ENCODE measurements at regions not wholly inside any gene's neighbourhood (a gene's known extent, or its start where the extent isn't known, plus 50 kb on each side); places are given as distances from the start of the nearest gene placed in this dataset.

DNA sequence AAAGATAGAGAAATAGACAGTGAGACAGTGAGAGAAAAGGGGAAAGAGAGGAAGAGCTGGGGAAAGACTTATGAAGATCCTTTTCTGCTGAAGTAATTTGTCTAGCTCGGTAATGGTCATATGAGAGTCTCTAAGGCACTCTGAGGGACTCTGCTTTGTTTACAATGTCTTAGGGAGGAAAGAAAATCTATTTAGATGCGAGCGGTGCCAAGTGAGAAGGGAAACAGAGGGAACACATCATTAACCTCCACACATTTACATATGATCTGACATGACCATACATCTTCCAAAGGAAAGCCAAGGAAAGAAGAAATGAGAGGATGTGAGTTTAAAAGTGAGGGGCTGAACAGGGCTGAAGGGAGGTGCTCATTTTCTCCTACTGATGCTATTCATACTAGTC, 862.3 kb upstream of the CITED2 start:
- H3K9me3 ChIP-seq = peaks cover 0 to 23% (median 2%) of the 10 kb centered on the region in 12 donors
- DNase-seq (no peak), ATAC-seq (no peak)
- intact Hi-C loops (cut with DNase I) = no loop called here
- WGBS, 4 donors = 73 to 80% (median 76%) methylated on average over 3 of the region's 3 CpGs
- H3K36me3 ChIP-seq = no peaks in the 10 kb centered on the region
- no peak overlapping the region for H3K4me3 ChIP-seq
- TF ChIP-seq POLR2A (IDR thresholded peaks at IDR 0.05) = no peak
- TF ChIP-seq, protein P1, sequence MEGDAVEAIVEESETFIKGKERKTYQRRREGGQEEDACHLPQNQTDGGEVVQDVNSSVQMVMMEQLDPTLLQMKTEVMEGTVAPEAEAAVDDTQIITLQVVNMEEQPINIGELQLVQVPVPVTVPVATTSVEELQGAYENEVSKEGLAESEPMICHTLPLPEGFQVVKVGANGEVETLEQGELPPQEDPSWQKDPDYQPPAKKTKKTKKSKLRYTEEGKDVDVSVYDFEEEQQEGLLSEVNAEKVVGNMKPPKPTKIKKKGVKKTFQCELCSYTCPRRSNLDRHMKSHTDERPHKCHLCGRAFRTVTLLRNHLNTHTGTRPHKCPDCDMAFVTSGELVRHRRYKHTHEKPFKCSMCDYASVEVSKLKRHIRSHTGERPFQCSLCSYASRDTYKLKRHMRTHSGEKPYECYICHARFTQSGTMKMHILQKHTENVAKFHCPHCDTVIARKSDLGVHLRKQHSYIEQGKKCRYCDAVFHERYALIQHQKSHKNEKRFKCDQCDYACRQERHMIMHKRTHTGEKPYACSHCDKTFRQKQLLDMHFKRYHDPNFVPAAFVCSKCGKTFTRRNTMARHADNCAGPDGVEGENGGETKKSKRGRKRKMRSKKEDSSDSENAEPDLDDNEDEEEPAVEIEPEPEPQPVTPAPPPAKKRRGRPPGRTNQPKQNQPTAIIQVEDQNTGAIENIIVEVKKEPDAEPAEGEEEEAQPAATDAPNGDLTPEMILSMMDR (IDR thresholded peaks at IDR 0.05) = no peak
- H3K4me1 ChIP-seq = no peaks in the 10 kb centered on the region
- H3K27ac ChIP-seq = no peak overlapping the region
- no peaks in the 10 kb centered on the region for H3K27me3 ChIP-seq

DNA sequence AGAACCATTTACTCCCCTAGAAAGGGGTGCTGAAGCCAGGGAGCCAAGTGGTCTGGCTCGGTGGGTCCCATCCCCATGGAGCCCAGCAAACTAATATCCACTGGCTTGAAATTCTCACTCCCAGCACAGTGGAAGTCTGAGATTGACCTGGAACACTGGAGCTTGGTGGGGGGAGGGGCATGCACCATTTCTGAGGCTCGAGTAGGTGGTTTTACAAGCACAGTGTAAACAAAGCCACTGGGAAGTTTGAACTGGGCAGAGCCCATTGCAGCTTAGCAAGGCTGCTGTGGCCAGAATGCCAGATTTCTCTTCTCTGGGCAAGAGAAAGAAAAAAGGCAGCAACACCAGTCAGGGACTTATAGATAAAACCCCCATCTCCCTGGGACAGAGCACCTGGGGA, 855.8 kb upstream of the CITED2 start:
- no peak overlapping the region for H3K4me3 ChIP-seq
- DNase-seq = no peak
- H3K4me1 ChIP-seq = peaks cover 0 to 6% (median 0%) of the 10 kb centered on the region in 12 donors
- H3K27me3 ChIP-seq = no peaks in the 10 kb centered on the region
- peaks cover 0 to 23% (median 2%) of the 10 kb centered on the region in 12 donors for H3K9me3 ChIP-seq
- H3K27ac ChIP-seq = no peak overlapping the region
- TF ChIP-seq, protein P1 (IDR thresholded peaks at IDR 0.05) = no peak
- TF ChIP-seq POLR2A (IDR thresholded peaks at IDR 0.05) = no peak
- H3K36me3 ChIP-seq = no peaks in the 10 kb centered on the region
- WGBS, 4 donors = 85 to 94% (median 91%) methylated on average over 2 of the region's 2 CpGs
- no peak for ATAC-seq
- intact Hi-C loops (cut with DNase I) = no loop called here

DNA sequence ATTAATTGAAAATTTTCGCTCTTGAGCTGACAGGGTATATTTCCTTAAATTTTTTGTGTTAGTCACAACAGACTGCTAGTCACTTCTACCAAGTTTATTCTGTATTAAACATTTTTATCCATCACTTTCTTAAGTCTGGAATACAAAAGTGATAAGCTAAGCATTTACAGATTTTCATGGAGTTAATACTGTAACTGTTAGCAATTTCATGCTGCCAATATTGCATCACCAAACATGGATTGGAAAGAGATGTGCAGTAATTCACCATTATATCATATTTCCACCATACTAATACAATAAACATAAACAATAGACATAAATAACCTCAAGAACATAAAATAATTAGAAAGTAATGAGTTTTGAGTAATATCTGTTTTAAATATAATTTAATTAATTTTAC, 854.0 kb upstream of the CITED2 start:
- WGBS, 4 donors = 95 to 100% (median 98%) methylated on average over 1 of the region's 1 CpG
- no peak for DNase-seq
- Histone ChIP-seq H3K4me1 (peaks cover 0 to 6% (median 0%) of the 10 kb centered on the region in 12 donors), H3K27ac (no peak overlapping the region), H3K27me3 (no peaks in the 10 kb centered on the region), H3K4me3 (no peak overlapping the region), H3K36me3 (no peaks in the 10 kb centered on the region), H3K9me3 (peaks cover 0 to 15% (median 0%) of the 10 kb centered on the region in 12 donors)
- no peak for ATAC-seq
- intact Hi-C loops (cut with DNase I) = no loop called here
- TF ChIP-seq POLR2A (IDR thresholded peaks at IDR 0.05) = no peak
- TF ChIP-seq, protein P1 (IDR thresholded peaks at IDR 0.05) = no peak

DNA sequence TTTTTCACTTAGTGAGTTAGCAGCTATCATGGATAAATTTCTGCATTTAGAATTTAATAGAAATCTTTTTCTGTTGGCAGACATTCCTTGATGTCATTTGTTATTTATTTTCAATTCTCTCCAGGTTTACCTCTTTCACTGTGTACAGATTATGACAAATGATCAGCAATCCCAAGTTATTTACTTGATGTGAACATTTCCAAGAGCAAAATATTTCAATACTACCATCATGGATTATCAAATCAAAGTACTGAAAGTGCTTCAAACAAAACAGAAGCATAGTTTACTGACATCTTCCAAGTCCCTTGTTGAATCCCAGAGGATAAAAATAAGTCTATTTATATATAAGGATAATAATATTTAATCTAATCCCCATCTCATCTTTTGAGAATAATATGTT, 852.2 kb upstream of the CITED2 start:
- intact Hi-C loops (cut with DNase I) = no loop called here
- Histone ChIP-seq H3K4me3 (no peak overlapping the region), H3K27ac (no peak overlapping the region), H3K9me3 (peaks cover 0 to 3% (median 0%) of the 10 kb centered on the region in 12 donors), H3K4me1 (peaks cover 0 to 6% (median 0%) of the 10 kb centered on the region in 12 donors), H3K36me3 (no peaks in the 10 kb centered on the region), H3K27me3 (no peaks in the 10 kb centered on the region)
- no peak for TF ChIP-seq POLR2A (IDR thresholded peaks at IDR 0.05)
- TF ChIP-seq, protein P1 (IDR thresholded peaks at IDR 0.05) = no peak
- no peak for ATAC-seq
- DNase-seq = no peak

All from heart left ventricle (tissue), 16 donors.